Keratinocyte (primary cell): ENCODE measurements at regions not wholly inside any gene's neighbourhood (a gene's known extent, or its start where the extent isn't known, plus 50 kb on each side); places are given as distances from the start of the nearest gene placed in this dataset.

Experiments used
- DNase-seq: peaks from one replicate; pipeline ENCODE4 v3.0.0-alpha.2; 2011; ENCODE audit warnings: low read depth, missing footprints, low spot score
- FAIRE-seq: peaks from 2 replicates; lab custom pipeline; 2011; peaks lifted over from hg19 to GRCh38; lab: Jason Lieb, UNC
- H2AFZ ChIP-seq: 2 replicates; pipeline ENCODE4 v1.6.0; 2012; ENCODE audit warnings: low read length, control low read depth, inconsistent platforms; ENCODE audit not compliant: control insufficient read depth
- H3K27ac ChIP-seq: 2 replicates; pipeline ENCODE4 v1.5.1; 2011; ENCODE audit warnings: low read length; ENCODE audit not compliant: control insufficient read depth, insufficient read depth
- H3K27me3 ChIP-seq: 3 replicates; pipeline ENCODE4 v1.6.0; 2011; ENCODE audit warnings: low read length; ENCODE audit not compliant: control insufficient read depth, insufficient read depth; ENCODE audit errors: extremely low read depth
- H3K36me3 ChIP-seq, 2 experiments: 2 replicates in 1 of 2; 3 replicates in 1 of 2; pipeline ENCODE4 v1.5.1; 2011; ENCODE audit warnings: low read length in 2 of 2, mild to moderate bottlenecking in 1 of 2; ENCODE audit not compliant: control insufficient read depth in 2 of 2, insufficient read depth in 2 of 2; ENCODE audit errors: extremely low read depth in 1 of 2
- H3K4me1 ChIP-seq: 3 replicates; pipeline ENCODE4 v1.5.1; 2011; ENCODE audit warnings: low read length; ENCODE audit not compliant: control insufficient read depth, insufficient read depth; ENCODE audit errors: extremely low read depth
- H3K4me2 ChIP-seq: 3 replicates; pipeline ENCODE4 v1.6.0; 2011; ENCODE audit warnings: low read depth, low read length; ENCODE audit not compliant: control insufficient read depth, insufficient read depth; ENCODE audit errors: extremely low read depth
- H3K4me3 ChIP-seq, 3 experiments: fragments of 200-600 bp in 1 of 3; sonication (generic) in 1 of 3; 2 replicates in 2 of 3; 3 replicates in 1 of 3; pipeline ENCODE4 v1.5.1; 2011 to 2016; ENCODE audit warnings: low read length in 3 of 3, mild to moderate bottlenecking in 3 of 3, control low read depth in 2 of 3, inconsistent platforms in 1 of 3, low read depth in 1 of 3, mixed read lengths in 1 of 3, mixed run types in 1 of 3, moderate library complexity in 1 of 3; ENCODE audit not compliant: control insufficient read depth in 2 of 3, insufficient read depth in 2 of 3; ENCODE audit errors: extremely low read depth in 1 of 3
- H3K79me2 ChIP-seq: 2 replicates; pipeline ENCODE4 v1.6.0; 2012; ENCODE audit warnings: low read length; ENCODE audit not compliant: control insufficient read depth, insufficient read depth
- H3K9ac ChIP-seq: 3 replicates; pipeline ENCODE4 v1.6.0; 2011; ENCODE audit warnings: low read length; ENCODE audit not compliant: control insufficient read depth, insufficient read depth; ENCODE audit errors: extremely low read depth
- H3K9me1 ChIP-seq: 3 replicates; pipeline ENCODE4 v1.6.0; 2011; ENCODE audit warnings: low read length; ENCODE audit not compliant: control insufficient read depth, insufficient read depth; ENCODE audit errors: extremely low read depth
- H3K9me3 ChIP-seq: 2 replicates; pipeline ENCODE4 v1.5.1; 2012; ENCODE audit warnings: low read depth, low read length; ENCODE audit not compliant: control insufficient read depth
- H4K20me1 ChIP-seq: 3 replicates; pipeline ENCODE4 v1.6.0; 2011; ENCODE audit warnings: low read length; ENCODE audit not compliant: control insufficient read depth, insufficient read depth; ENCODE audit errors: extremely low read depth
- CTCF ChIP-seq, 3 experiments: IDR thresholded peaks in 1 of 3; conservative IDR thresholded peaks in 1 of 3; optimal IDR thresholded peaks in 1 of 3; 2 replicates in 2 of 3; 3 replicates in 1 of 3; pipeline versions ENCODE3 to v1.5.1; 2011; ENCODE audit warnings: low read length in 3 of 3, mild to moderate bottlenecking in 3 of 3, moderate library complexity in 2 of 3, control low read depth in 1 of 3, inconsistent platforms in 1 of 3; ENCODE audit not compliant: insufficient read depth in 2 of 3; ENCODE audit errors: extremely low read depth in 1 of 3
- EZH2 ChIP-seq: IDR thresholded peaks from one replicate; pipeline ENCODE4 v1.6.1; 2012; ENCODE audit warnings: inconsistent platforms, mild to moderate bottlenecking, low read length, moderate library complexity
- dilution Hi-C: fragments of 300-500 bp; cut with MboI; formaldehyde crosslinking; loops from one replicate; pipeline ENCODE4 v1.7.0; 2020; ENCODE audit warnings: low sequenced_read_pairs; ENCODE audit not compliant: extremely low pct_ligation_motif_present

GRCh38 chr2:185402474-185402873 is 336.1 kb upstream of the FSIP2 start:
- H3K4me3 ChIP-seq = no peak overlapping the region
- no peak overlapping the region for H3K27ac ChIP-seq
- no peaks in the 10 kb centered on the region for H3K9me1 ChIP-seq
- dilution Hi-C loops = no loop called here
- no peaks in the 10 kb centered on the region for H3K36me3 ChIP-seq
- no peaks in the 10 kb centered on the region for H3K4me1 ChIP-seq
- H3K9me3 ChIP-seq = no peaks in the 10 kb centered on the region
- no peaks in the 10 kb centered on the region for H4K20me1 ChIP-seq
- no peak overlapping the region for H3K4me2 ChIP-seq
- FAIRE-seq = no peak
- no peak for TF ChIP-seq CTCF (optimal IDR thresholded peaks at IDR 0.05 in 1 of 3, IDR thresholded peaks at IDR 0.05 in 1 of 3, conservative IDR thresholded peaks at IDR 0.05 in 1 of 3; ENCODE audit: extremely low read depth in 1 of 3, insufficient read depth in 2 of 3, low read length in 3 of 3)
- TF ChIP-seq EZH2 = no peak
- no peak overlapping the region for H3K9ac ChIP-seq
- H2AFZ ChIP-seq = no peak overlapping the region
- no peaks in the 10 kb centered on the region for H3K27me3 ChIP-seq
- H3K79me2 ChIP-seq = no peaks in the 10 kb centered on the region
- no peak for DNase-seq

GRCh38 chr2:185404578-185404977 is 334.0 kb upstream of the FSIP2 start:
- Histone ChIP-seq H3K27ac (no peak overlapping the region), H3K9me1 (no peaks in the 10 kb centered on the region), H3K4me1 (no peaks in the 10 kb centered on the region), H3K27me3 (no peaks in the 10 kb centered on the region), H4K20me1 (no peaks in the 10 kb centered on the region), H3K9ac (no peak overlapping the region), H3K4me3 (no peak overlapping the region), H3K9me3 (no peaks in the 10 kb centered on the region), H2AFZ (no peak overlapping the region), H3K4me2 (no peak overlapping the region), H3K79me2 (no peaks in the 10 kb centered on the region), H3K36me3 (no peaks in the 10 kb centered on the region)
- FAIRE-seq (no peak), DNase-seq (no peak)
- TF ChIP-seq EZH2 (no peak), CTCF (optimal IDR thresholded peaks at IDR 0.05 in 1 of 3, IDR thresholded peaks at IDR 0.05 in 1 of 3, conservative IDR thresholded peaks at IDR 0.05 in 1 of 3; ENCODE audit: extremely low read depth in 1 of 3, insufficient read depth in 2 of 3, low read length in 3 of 3) (no peak)
- dilution Hi-C loops = no loop called here
